ENCODE measurements at regions not wholly inside any gene's neighbourhood (a gene's known extent, or its start where the extent isn't known, plus 50 kb on each side); places are given as distances from the start of the nearest gene placed in this dataset.

DNA sequence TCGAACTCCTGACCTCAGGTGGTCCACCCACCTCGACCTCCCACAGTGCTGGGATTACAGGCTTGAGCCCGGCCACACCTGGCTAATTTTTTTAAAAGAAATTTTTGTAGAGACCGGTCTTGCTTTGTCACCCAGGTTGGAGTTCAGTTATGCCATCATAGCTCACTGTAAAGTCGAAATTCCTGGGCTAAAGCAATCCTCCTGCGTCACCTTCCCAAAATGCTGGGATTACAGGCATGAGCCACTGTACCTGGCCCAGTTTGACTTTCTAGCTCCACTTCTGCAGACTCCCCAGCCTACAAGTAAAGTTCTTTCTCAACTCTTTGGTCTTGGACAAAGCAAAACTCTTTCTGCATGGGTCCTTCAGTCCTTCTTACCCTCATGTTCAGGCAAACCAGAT, 214.1 kb downstream of the SKIDA1 start:
- H3K36me3 ChIP-seq (ENCODE audit: control insufficient read depth in 1 of 2, insufficient read depth in 2 of 2, low read length in 1 of 2): no peaks in the 10 kb centered on the region
- intact Hi-C loops (cut with DNase I): no loop called here
- no peak overlapping the region for H3K27ac ChIP-seq (ENCODE audit: low read depth in 1 of 2, low read length in 2 of 2)
- no peaks in the 10 kb centered on the region for H3K9me3 ChIP-seq (ENCODE audit: control insufficient read depth, low read length)
- H3K4me3 ChIP-seq (ENCODE audit: low read length in 2 of 2): no peak overlapping the region
- no peaks in the 10 kb centered on the region for H3K27me3 ChIP-seq (ENCODE audit: control insufficient read depth in 1 of 2, insufficient read depth in 2 of 2, low read length in 1 of 2)
- DNase-seq (no peak), ATAC-seq (ENCODE audit: low FRiP score) (no peak)
- WGBS, 2 donors: 93 to 95% methylated on average over 6 of the region's 6 CpGs
- no peaks in the 10 kb centered on the region for H3K4me1 ChIP-seq (ENCODE audit: control insufficient read depth in 1 of 2, insufficient read depth in 2 of 2, low read length in 2 of 2)

- Histone ChIP-seq H3K4me1 (ENCODE audit: control insufficient read depth in 1 of 2, insufficient read depth in 2 of 2, low read length in 2 of 2) (no peaks in the 10 kb centered on the region), H3K9me3 (ENCODE audit: control insufficient read depth, low read length) (no peaks in the 10 kb centered on the region), H3K4me3 (ENCODE audit: low read length in 2 of 2) (no peak overlapping the region), H3K27me3 (ENCODE audit: control insufficient read depth in 1 of 2, insufficient read depth in 2 of 2, low read length in 1 of 2) (no peaks in the 10 kb centered on the region), H3K36me3 (ENCODE audit: control insufficient read depth in 1 of 2, insufficient read depth in 2 of 2, low read length in 1 of 2) (no peaks in the 10 kb centered on the region), H3K27ac (ENCODE audit: low read depth in 1 of 2, low read length in 2 of 2) (no peak overlapping the region)
- intact Hi-C loops (cut with DNase I): no loop called here
- 68 to 77% methylated on average over 3 of the region's 3 CpGs for WGBS, 2 donors
- DNase-seq: no peak
- ATAC-seq (ENCODE audit: low FRiP score): no peak
Measured at GRCh38 chr10:21309427-21309826, 216.1 kb downstream of the SKIDA1 start.

DNA sequence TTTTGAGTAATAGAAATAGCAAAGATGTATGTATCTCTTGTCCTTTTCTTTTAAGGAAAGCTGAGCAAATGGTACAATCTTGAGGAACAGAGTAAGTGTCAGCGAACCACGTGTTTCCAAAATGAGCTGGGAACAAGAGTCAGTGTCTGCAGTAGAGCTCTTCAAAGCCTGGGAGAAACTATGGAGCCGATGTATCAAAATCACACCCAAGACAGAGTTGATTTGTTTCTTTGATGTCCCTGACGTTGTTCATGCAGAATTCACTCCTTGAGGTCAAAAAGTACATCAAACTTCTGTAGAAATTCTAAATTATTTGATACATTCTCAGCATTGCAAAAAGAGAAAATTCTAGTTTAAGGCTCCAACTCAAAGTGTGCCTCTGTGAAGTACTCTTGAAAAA, 216.5 kb downstream of the SKIDA1 start:
- WGBS, 2 donors: 62 to 69% methylated on average over 4 of the region's 4 CpGs
- no peaks in the 10 kb centered on the region for H3K27me3 ChIP-seq (ENCODE audit: control insufficient read depth in 1 of 2, insufficient read depth in 2 of 2, low read length in 1 of 2)

DNA sequence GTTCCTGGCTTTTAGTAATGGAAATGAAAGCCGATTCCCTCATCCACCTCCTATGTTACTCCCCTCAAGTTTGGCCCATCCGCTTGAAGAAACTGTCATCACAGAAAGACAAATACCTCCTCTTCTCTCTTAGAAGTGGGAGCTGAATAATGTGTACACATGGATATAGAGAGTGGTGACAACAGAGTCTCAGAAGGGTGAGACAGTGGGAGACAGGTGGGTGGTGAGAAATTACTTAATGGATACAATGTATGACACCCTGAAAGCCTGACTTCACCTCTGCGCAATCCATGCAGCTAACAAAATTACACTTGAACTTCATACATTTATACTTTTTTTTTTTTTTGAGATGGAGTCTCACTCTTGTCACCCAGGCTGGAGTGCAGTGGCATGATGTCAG, 217.5 kb downstream of the SKIDA1 start:
- intact Hi-C loops (cut with DNase I): no loop called here
- no peak overlapping the region for H3K27ac ChIP-seq (ENCODE audit: low read depth in 1 of 2, low read length in 2 of 2)
- no peaks in the 10 kb centered on the region for H3K9me3 ChIP-seq (ENCODE audit: control insufficient read depth, low read length)
- no peak for DNase-seq
- no peaks in the 10 kb centered on the region for H3K27me3 ChIP-seq (ENCODE audit: control insufficient read depth in 1 of 2, insufficient read depth in 2 of 2, low read length in 1 of 2)
- no peaks in the 10 kb centered on the region for H3K4me1 ChIP-seq (ENCODE audit: control insufficient read depth in 1 of 2, insufficient read depth in 2 of 2, low read length in 2 of 2)
- ATAC-seq (ENCODE audit: low FRiP score): no peak
- WGBS, 2 donors: 92% methylated on average over 3 of the region's 3 CpGs
- H3K36me3 ChIP-seq (ENCODE audit: control insufficient read depth in 1 of 2, insufficient read depth in 2 of 2, low read length in 1 of 2): no peaks in the 10 kb centered on the region
- H3K4me3 ChIP-seq (ENCODE audit: low read length in 2 of 2): no peak overlapping the region

More for the DNA sequence above, 216.5 kb downstream of the SKIDA1 start:
- Histone ChIP-seq H3K4me1 (ENCODE audit: control insufficient read depth in 1 of 2, insufficient read depth in 2 of 2, low read length in 2 of 2) (no peaks in the 10 kb centered on the region), H3K27ac (ENCODE audit: low read depth in 1 of 2, low read length in 2 of 2) (no peak overlapping the region), H3K36me3 (ENCODE audit: control insufficient read depth in 1 of 2, insufficient read depth in 2 of 2, low read length in 1 of 2) (no peaks in the 10 kb centered on the region), H3K4me3 (ENCODE audit: low read length in 2 of 2) (no peak overlapping the region), H3K9me3 (ENCODE audit: control insufficient read depth, low read length) (no peaks in the 10 kb centered on the region)
- DNase-seq: no peak
- ATAC-seq (ENCODE audit: low FRiP score): no peak
- intact Hi-C loops (cut with DNase I): no loop called here

GRCh38 chr10:21304608-21305007, 220.9 kb downstream of the SKIDA1 start:
- Histone ChIP-seq H3K27me3 (ENCODE audit: control insufficient read depth in 1 of 2, insufficient read depth in 2 of 2, low read length in 1 of 2) (no peaks in the 10 kb centered on the region), H3K4me1 (ENCODE audit: control insufficient read depth in 1 of 2, insufficient read depth in 2 of 2, low read length in 2 of 2) (no peaks in the 10 kb centered on the region), H3K9me3 (ENCODE audit: control insufficient read depth, low read length) (no peaks in the 10 kb centered on the region), H3K36me3 (ENCODE audit: control insufficient read depth in 1 of 2, insufficient read depth in 2 of 2, low read length in 1 of 2) (no peaks in the 10 kb centered on the region), H3K4me3 (ENCODE audit: low read length in 2 of 2) (no peak overlapping the region), H3K27ac (ENCODE audit: low read depth in 1 of 2, low read length in 2 of 2) (no peak overlapping the region)
- ATAC-seq (ENCODE audit: low FRiP score) (no peak), DNase-seq (no peak)
- intact Hi-C loops (cut with DNase I): no loop called here
- WGBS, 2 donors: 98 to 100% methylated on average over 2 of the region's 2 CpGs

GRCh38 chr10:21304198-21304597, 221.3 kb downstream of the SKIDA1 start:
- H3K4me3 ChIP-seq (ENCODE audit: low read length in 2 of 2): no peak overlapping the region
- intact Hi-C loops (cut with DNase I): no loop called here
- no peak for DNase-seq
- H3K27me3 ChIP-seq (ENCODE audit: control insufficient read depth in 1 of 2, insufficient read depth in 2 of 2, low read length in 1 of 2): no peaks in the 10 kb centered on the region
- no peak overlapping the region for H3K27ac ChIP-seq (ENCODE audit: low read depth in 1 of 2, low read length in 2 of 2)
- no peaks in the 10 kb centered on the region for H3K9me3 ChIP-seq (ENCODE audit: control insufficient read depth, low read length)
- 80 to 83% methylated on average over 5 of the region's 5 CpGs for WGBS, 2 donors
- no peak for ATAC-seq (ENCODE audit: low FRiP score)
- no peaks in the 10 kb centered on the region for H3K4me1 ChIP-seq (ENCODE audit: control insufficient read depth in 1 of 2, insufficient read depth in 2 of 2, low read length in 2 of 2)
- no peaks in the 10 kb centered on the region for H3K36me3 ChIP-seq (ENCODE audit: control insufficient read depth in 1 of 2, insufficient read depth in 2 of 2, low read length in 1 of 2)

- Histone ChIP-seq H3K4me1 (ENCODE audit: control insufficient read depth in 1 of 2, insufficient read depth in 2 of 2, low read length in 2 of 2) (no peaks in the 10 kb centered on the region), H3K36me3 (ENCODE audit: control insufficient read depth in 1 of 2, insufficient read depth in 2 of 2, low read length in 1 of 2) (no peaks in the 10 kb centered on the region), H3K4me3 (ENCODE audit: low read length in 2 of 2) (no peak overlapping the region), H3K27ac (ENCODE audit: low read depth in 1 of 2, low read length in 2 of 2) (no peak overlapping the region), H3K27me3 (ENCODE audit: control insufficient read depth in 1 of 2, insufficient read depth in 2 of 2, low read length in 1 of 2) (no peaks in the 10 kb centered on the region), H3K9me3 (ENCODE audit: control insufficient read depth, low read length) (no peaks in the 10 kb centered on the region)
- WGBS, 2 donors: 87 to 89% methylated on average over 1 of the region's 1 CpG
- ATAC-seq (ENCODE audit: low FRiP score): no peak
- intact Hi-C loops (cut with DNase I): no loop called here
- DNase-seq: no peak
Measured at GRCh38 chr10:21300551-21300950, 224.9 kb downstream of the SKIDA1 start.

DNA sequence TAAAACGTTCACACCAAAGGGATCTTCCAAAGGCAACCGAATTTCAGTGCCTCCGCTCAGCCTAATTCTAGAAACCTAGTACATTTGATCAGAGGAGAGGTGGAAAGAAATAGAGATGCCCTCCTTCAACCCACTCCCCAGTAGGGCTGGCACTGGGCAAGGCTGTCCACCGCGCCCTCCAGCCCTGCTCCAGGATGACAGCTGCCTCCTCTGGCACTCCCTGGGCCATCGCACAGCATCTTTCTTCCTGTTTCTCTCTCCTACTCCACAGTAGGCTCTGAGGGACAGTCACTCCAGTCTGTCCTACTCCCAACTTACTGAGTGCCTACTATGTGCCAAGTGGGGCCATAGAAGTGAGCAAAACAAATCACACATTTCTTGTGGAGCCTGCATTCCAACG, 226.2 kb downstream of the SKIDA1 start:
- no peaks in the 10 kb centered on the region for H3K4me1 ChIP-seq (ENCODE audit: control insufficient read depth in 1 of 2, insufficient read depth in 2 of 2, low read length in 2 of 2)
- ATAC-seq (ENCODE audit: low FRiP score): no peak
- H3K27ac ChIP-seq (ENCODE audit: low read depth in 1 of 2, low read length in 2 of 2): no peak overlapping the region
- intact Hi-C loops (cut with DNase I): no loop called here
- H3K4me3 ChIP-seq (ENCODE audit: low read length in 2 of 2): no peak overlapping the region
- H3K27me3 ChIP-seq (ENCODE audit: control insufficient read depth in 1 of 2, insufficient read depth in 2 of 2, low read length in 1 of 2): no peaks in the 10 kb centered on the region
- H3K9me3 ChIP-seq (ENCODE audit: control insufficient read depth, low read length): no peaks in the 10 kb centered on the region
- 92 to 94% methylated on average over 7 of the region's 7 CpGs for WGBS, 2 donors
- H3K36me3 ChIP-seq (ENCODE audit: control insufficient read depth in 1 of 2, insufficient read depth in 2 of 2, low read length in 1 of 2): no peaks in the 10 kb centered on the region
- no peak for DNase-seq

- no peak for ATAC-seq (ENCODE audit: low FRiP score)
- H3K27me3 ChIP-seq (ENCODE audit: control insufficient read depth in 1 of 2, insufficient read depth in 2 of 2, low read length in 1 of 2): no peaks in the 10 kb centered on the region
- DNase-seq: no peak
- no peaks in the 10 kb centered on the region for H3K36me3 ChIP-seq (ENCODE audit: control insufficient read depth in 1 of 2, insufficient read depth in 2 of 2, low read length in 1 of 2)
- H3K4me3 ChIP-seq (ENCODE audit: low read length in 2 of 2): no peak overlapping the region
- 90 to 92% methylated on average over 2 of the region's 2 CpGs for WGBS, 2 donors
- H3K27ac ChIP-seq (ENCODE audit: low read depth in 1 of 2, low read length in 2 of 2): no peak overlapping the region
- no peaks in the 10 kb centered on the region for H3K4me1 ChIP-seq (ENCODE audit: control insufficient read depth in 1 of 2, insufficient read depth in 2 of 2, low read length in 2 of 2)
- intact Hi-C loops (cut with DNase I): no loop called here
- no peaks in the 10 kb centered on the region for H3K9me3 ChIP-seq (ENCODE audit: control insufficient read depth, low read length)
Measured at GRCh38 chr10:21298701-21299100, 226.8 kb downstream of the SKIDA1 start.
